ENCODE measurements at regions not wholly inside any gene's neighbourhood (a gene's known extent, or its start where the extent isn't known, plus 50 kb on each side); places are given as distances from the start of the nearest gene placed in this dataset.
"Not testable (repeated sequence)": the region's sequence is repeated elsewhere in the genome, so short reads cannot be mapped to it uniquely, and the experiment has no call there.

DNA sequence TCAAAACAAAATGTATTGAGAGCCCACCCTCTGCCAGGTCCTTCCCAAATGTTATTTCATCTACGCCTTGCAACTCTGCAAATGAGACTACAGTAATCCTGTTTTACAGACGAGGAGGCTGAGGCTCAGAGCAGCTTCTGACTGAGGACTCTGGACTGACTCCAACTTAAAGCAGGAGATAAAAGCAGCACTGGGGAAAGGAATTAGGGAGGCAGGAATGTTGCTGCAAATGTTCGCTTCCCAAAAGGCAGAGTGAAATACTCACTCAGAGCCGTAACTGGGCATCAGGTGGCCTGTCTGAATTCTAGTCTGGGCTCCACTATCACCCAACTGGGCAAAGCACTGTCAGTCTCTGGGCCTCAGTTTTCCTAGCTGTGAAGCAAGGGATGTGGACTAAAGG lies 94.7 kb upstream of the SRD5A3 start:
- ATAC-seq = no peak

DNA sequence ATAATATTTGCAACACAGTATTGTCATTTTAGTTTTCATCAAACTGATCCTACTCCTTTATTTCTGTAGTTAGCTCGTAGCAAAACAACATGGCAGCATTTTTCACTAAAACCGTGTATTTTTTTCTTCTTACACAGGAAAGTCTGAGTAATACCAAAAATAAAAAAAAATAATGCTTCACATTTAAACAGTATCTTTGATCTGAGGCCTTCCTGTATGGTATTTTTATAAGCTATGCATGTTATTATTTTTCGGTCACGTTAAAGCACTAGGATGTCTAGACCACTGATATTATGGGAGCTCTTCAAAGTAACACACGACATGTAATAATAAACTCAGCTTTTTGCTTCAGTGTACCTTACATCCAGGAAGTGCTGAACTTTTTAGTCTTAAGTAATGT lies 94.1 kb upstream of the SRD5A3 start:
- DNase-seq (ENCODE audit: low spot score) (no peak), ATAC-seq (no peak)

More for the DNA sequence above, 94.7 kb upstream of the SRD5A3 start:
- no peak for DNase-seq (ENCODE audit: low spot score)

DNA sequence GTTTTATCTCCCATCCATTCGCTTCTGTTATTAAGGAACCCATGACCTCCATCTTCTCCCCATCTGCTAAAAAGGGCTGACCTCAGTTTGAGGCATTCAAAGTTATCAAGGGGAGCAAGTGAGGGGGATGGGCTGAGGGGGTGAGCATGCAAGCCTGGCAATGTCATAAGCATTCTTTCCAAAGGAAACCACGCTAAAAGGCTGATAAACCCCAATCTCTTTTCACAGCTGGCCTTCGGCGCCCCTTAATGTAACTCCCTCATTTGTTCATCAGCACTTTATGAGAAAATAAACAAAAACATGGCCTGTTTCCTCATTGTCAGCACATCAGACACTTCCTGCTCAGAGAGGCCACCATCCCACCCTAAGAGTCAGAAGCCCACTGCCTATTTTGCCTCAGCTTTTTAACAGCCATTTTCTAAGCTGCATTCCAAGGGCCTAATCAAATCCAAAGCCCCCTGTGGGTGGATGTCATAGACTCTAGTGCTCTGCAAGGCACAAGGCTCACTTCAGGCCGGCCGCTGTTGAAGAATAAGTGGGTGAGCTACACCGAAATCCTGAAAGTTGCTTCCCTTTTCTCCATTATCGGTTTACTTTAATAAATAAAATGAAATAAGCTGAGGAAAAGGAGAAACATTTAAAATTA lies 92.0 kb upstream of the SRD5A3 start:
- DNase-seq (ENCODE audit: low spot score) (no peak), ATAC-seq (no peak)

DNA sequence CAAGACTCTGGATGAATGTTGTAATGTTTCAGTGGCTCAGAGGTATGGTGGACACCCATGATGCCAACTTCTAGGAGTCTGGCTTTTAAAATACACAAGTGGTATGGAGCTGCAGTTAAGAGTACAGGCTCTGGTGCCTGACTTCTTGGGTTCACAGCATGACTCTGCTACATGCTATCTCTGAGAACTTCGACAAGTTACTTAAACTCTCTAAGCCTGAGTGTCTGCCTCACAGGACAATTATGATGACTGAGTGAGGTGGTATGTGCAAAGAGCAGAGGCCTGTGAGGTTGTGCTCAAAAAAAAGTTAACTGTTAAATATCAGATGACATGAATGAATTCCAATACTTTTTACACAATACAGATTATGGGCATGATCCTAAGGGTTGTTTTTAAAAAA lies 90.9 kb upstream of the SRD5A3 start:
- no peak for ATAC-seq
- no peak for DNase-seq (ENCODE audit: low spot score)

- no peak for ATAC-seq
These were observed 89.3 kb upstream of the SRD5A3 start for GRCh38 chr4:55256787-55257186.

GRCh38 chr4:55258152-55258865 lies 87.7 kb upstream of the SRD5A3 start:
- DNase-seq (ENCODE audit: low spot score) (no peak), ATAC-seq (peak; percentile 17)

More at GRCh38 chr4:55256787-55257186, 89.3 kb upstream of the SRD5A3 start:
- no peak for DNase-seq (ENCODE audit: low spot score)

- DNase-seq (ENCODE audit: low spot score) = no peak
- no peak for ATAC-seq
These were observed 86.7 kb upstream of the SRD5A3 start for GRCh38 chr4:55259294-55259693.

DNA sequence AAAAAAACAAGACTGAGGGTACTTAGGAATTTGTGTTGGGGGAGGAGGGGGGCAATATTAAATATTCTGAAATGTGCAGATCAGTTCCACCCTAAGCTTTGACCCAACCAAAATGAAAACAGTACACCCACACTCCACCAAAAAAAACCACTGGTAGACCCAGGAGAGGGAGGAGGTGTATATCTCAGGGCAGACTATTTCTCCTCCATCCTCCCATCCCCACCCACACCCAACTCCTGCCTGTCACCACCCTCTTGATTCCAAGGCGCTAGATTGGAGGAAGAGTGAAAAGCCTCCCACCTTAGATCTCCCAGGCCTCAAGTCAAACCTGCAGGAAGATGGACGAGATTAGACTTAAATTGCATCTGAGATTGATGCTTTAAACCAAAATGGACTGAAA lies 76.6 kb upstream of the SRD5A3 start:
- ATAC-seq (no peak), DNase-seq (ENCODE audit: low spot score) (no peak)

GRCh38 chr4:55269995-55270394 lies 76.0 kb upstream of the SRD5A3 start:
- no peak for DNase-seq (ENCODE audit: low spot score)
- ATAC-seq = peak; percentile 51

- ATAC-seq (no peak), DNase-seq (ENCODE audit: low spot score) (no peak)
These were observed 75.6 kb upstream of the SRD5A3 start for GRCh38 chr4:55270481-55270880.

DNA sequence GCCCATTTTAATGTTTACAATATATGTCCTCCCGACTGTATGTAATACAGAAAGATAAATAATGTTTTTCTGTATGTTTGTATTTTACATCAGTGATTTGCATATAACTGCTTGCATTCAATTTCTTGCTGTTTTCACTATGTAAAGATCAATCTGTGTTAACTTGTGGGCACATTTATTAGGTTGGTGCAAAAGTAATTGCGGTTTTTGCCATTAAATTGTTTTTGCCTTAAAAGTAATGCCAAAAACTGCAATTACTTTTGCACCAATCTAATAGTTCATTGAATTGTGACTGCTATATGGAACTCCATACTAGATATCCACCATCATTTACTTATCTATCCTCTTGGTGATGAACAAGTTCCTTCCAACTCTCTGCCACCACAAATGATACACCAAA lies 73.9 kb upstream of the SRD5A3 start:
- DNase-seq (ENCODE audit: low spot score) = no peak
- no peak for ATAC-seq

- no peak for DNase-seq (ENCODE audit: low spot score)
These were observed 73.5 kb upstream of the SRD5A3 start for GRCh38 chr4:55272589-55272988.

GRCh38 chr4:55277011-55277410 lies 69.0 kb upstream of the SRD5A3 start:
- no peak for DNase-seq (ENCODE audit: low spot score)

More at GRCh38 chr4:55272589-55272988, 73.5 kb upstream of the SRD5A3 start:
- no peak for ATAC-seq

GRCh38 chr4:55278316-55278715 lies 67.7 kb upstream of the SRD5A3 start:
- no peak for ATAC-seq
- DNase-seq (ENCODE audit: low spot score) = no peak

More at GRCh38 chr4:55277011-55277410, 69.0 kb upstream of the SRD5A3 start:
- ATAC-seq = no peak

GRCh38 chr4:55280474-55280873 lies 65.6 kb upstream of the SRD5A3 start:
- ATAC-seq; DNase-seq (ENCODE audit: low spot score): not testable (repeated sequence)

DNA sequence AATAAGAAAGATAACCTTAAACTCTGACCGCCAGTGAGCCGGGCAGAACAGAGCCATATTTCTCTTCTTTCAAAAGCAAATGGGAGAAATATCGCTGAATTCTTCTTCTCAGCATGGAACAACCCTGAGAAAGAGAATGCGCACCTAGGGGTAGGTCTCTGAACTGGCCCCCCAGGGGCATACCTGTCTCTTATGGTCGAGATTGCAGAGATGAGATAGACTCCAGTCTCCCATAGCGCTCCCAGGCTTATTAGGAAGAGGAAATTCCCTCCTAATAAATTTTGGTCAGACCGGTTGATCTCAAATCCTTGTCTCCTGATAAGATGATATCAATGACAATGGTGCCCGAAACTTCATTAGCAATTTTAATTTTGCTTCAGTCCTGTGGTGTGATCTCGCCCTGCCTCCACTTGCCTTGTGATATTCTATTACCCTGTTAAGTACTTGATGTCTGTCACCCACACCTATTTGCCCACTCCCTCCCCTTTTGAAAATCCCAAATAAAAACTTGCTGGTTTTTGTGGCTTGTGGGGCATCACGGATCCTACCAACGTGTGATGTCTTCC lies 64.8 kb upstream of the SRD5A3 start:
- ATAC-seq; DNase-seq (ENCODE audit: low spot score): not testable (repeated sequence)

DNA sequence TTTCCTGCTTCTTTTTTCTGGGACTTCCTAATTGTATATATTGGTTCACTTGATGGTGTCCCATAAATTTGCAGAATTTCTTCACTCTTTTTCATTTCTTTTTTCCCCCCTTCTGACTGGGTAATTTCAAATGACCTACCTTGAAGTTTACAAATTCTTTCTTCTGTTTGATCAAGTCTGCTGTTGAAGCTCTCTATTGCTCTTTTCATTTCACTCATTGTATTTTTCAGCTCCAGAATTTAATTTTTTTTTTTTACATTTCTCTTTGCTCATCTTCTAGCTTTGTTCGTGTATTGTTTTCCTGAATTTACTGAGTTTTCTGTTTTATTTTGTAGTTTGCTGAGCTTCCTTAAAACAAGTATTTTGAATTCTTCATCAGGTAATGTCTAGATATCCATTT lies 61.7 kb upstream of the SRD5A3 start:
- no peak for DNase-seq (ENCODE audit: low spot score)
- ATAC-seq = no peak

DNA sequence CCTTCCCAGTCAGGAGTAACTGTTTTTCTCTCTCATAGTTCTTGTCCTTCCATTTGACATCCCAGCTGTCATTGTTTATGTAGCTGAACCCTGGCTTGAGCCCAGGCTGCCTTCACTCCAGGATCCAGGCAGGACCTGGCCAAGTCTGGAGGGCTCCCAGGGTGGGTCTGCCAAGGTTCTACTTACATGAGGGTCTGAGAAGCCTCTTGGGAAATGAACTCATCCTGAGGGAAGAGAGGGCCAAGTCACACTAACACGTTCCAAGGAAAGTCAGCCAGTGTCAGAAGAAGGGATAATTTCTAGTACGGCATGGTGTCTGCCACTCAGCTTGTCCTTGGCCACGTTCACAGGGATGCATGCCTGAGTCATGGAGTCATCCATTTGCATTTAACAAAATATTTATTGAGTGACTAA lies 54.8 kb upstream of the SRD5A3 start:
- no peak for DNase-seq (ENCODE audit: low spot score)
- no peak for ATAC-seq

DNA sequence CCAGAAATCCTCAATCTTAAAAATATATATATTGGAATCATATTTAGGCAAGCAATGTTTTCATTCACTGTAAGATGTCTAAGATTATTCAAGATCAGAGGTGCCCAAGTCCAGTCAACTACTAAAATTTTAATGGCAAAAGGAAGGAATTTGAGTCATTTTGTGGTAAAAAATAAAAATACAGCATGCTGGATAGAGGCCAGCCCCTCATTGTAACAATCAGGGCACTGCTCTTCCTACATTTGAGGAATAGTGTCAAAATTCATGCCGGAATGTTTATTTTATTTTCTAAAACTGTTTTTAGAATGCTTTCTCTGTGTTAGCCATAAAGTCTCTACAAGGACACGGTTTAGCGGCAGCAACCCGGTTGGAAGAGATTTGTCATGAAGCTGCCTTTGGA lies 49.9 kb upstream of the SRD5A3 start:
- ATAC-seq (no peak), DNase-seq (ENCODE audit: low spot score) (no peak)

Data from left lobe of liver (tissue), 2 donors.